HG02938 (cell line): ENCODE measurements at regions not wholly inside any gene's neighbourhood (a gene's known extent, or its start where the extent isn't known, plus 50 kb on each side); places are given as distances from the start of the nearest gene placed in this dataset.

Experiments
- ATAC-seq: cut with Tn5 transposase; IDR thresholded peaks from one replicate; pipeline ENCODE4 v1.9.1; 2021; ENCODE audit warnings: mild to moderate bottlenecking, moderate library complexity; ENCODE audit not compliant: unreplicated experiment

DNA sequence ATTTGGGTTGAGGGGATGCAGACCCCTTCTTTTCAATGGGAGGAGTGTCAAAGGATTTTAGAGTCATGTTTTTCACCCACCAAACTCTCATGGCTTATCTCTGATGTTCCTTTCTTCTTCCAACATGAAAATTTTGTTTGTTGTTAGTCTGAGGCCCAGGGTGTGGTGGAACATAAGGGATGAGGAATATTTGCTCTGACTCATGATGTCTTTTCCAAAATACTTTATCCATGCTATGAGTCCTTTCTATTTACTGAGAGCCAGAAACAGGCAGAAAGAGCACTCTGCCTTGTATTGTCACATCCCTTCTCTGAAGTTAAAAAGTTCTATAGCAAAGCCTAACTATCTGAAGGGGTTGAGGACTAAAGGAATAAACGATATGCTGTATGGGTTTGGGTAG, 61.6 kb upstream of the GYPA start:
- no peak for ATAC-seq

DNA sequence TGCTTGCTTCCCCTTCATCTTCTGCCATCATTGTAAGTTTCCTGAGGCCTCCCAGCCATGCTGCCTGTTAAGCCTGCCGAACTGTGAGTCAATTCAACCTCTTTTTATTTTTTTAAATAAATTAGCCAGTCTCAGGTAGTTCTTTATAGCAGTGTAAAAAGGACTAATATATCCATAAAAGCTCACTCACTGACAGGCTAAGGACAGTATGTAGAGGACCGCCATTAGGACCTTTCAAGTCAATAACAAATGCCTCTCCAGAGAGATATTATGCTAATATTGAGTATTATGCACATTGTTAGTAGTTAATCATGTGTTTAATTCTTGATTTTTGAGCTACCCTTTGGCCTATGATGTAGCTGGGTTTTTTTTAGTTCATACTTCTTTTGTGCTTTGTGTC, 62.6 kb upstream of the GYPA start:
- no peak for ATAC-seq

GRCh38 chr4:144204431-144204830, 63.9 kb upstream of the GYPA start:
- ATAC-seq = no peak

DNA sequence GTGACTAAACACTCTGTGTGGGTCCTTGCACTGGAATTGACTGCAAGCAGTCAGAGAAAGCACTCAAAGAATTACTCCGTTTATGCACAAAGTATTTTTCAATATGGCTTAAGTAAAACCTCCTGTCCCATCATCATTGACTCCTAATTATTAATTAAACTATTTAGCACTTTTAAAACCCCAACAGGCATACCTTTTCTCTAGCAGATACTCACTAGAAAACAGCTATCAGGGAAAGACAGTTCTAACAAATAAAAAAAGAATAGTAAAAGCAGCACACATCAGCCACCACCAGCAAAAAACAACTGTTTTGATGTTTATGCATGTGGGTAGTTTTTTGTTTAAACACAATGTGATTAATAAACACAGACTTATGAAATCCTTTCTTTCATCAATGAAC, 66.2 kb upstream of the GYPA start:
- ATAC-seq = no peak

DNA sequence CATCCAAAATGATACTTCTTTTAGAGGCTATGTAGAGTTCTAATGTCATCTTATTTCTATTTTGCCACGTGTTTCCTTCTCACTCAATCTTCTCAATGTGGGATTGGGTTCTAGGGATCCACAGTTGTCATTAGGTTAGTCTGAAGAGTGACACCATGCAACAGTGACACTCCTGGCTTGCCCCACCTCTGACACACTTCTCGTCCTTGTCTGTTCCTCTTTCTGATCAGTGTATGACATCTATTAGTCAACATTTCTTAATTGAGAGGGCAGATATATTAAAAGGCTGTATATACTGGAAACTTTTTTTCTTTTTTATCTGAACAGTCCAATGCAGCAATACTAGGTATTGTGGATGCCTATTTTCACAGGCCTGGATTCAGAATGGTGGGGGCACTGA, 67.6 kb upstream of the GYPA start:
- ATAC-seq = no peak

- no peak for ATAC-seq
Measured at GRCh38 chr4:144209491-144209890, 69.0 kb upstream of the GYPA start.

- ATAC-seq = no peak
Measured at GRCh38 chr4:144213371-144213770, 72.9 kb upstream of the GYPA start.

DNA sequence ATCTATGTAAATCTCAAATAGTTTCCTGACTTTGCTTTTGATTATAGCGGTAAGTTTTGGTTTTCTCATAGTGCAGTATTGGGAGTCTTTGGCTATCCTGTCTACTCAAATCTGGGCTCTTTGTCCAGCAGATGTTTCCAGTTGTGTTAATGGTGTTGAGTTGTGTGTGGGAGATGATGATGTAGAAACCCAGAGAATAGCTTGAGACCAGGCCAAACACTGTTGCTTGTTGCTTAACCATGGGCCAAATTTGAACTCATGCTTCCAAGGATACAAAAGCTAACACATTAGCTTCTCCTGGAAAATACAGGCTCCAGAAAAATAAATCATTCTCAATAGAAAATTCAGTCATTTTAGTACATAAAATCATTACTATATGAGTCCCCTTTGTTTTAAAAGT, 82.6 kb upstream of the GYPA start:
- ATAC-seq = no peak

GRCh38 chr4:144223661-144224060, 83.1 kb upstream of the GYPA start:
- no peak for ATAC-seq

DNA sequence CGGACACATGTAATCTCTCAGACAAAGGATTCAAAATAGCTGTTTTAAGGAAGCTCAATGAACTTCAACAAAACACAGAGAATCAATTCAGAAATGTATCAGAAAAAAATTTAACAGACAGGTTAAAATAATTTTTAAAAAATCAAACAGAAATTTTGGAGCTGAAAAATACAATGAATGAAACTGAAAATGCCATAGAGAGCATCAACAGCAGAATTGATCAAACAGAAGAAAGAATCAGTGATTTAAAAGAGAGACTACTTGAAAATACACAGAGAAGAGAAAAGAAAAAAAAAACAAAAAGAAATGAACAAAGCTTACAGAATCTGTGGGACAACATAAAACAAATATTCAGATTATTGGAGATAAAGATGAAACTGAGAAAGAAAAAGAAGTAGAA, 118.8 kb upstream of the GYPA start:
- ATAC-seq = no peak

DNA sequence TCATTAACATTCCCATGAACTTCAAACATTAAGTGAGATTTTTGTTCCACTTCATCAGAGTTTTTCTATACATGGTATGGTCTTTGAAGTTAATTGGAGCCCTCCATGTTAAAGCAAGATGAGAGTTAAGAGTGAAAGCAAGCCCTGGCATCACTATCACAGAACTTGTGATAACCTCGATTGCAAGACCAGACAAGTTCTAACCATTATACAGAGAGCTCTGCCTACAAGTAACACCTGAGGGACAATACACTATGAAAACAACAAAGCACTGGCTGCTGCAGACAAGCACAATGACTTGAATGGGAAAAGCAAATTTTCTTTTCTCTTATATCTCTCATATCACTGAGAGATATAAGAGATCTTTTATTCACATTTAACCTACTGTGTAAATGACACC, 126.6 kb upstream of the GYPA start:
- ATAC-seq = no peak

GRCh38 chr4:144280688-144281087, 140.2 kb upstream of the GYPA start:
- ATAC-seq = no peak

GRCh38 chr4:144283526-144283925, 143.0 kb upstream of the GYPA start:
- no peak for ATAC-seq

DNA sequence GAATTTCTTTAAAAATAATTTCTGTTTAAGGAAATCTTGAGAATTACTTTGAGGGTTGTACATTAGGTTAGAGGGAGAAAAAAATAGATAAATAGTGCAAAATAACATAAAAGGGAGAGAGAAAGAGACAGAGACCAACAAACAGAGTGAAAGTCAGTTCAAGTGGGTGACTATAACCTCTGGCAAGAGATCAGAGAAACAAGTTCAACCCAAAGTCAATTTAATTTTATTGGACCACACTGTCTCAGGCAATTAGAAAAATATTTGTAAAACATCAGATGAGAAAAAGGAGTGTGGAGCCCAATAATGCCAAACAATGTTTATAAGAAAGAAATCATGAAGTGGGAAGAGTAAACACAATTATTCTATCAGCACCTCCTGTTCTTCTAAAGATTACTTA, 143.5 kb upstream of the GYPA start:
- ATAC-seq = no peak

- ATAC-seq = peak; percentile 91
Measured at GRCh38 chr4:144288011-144288903, 147.7 kb upstream of the GYPA start.

DNA sequence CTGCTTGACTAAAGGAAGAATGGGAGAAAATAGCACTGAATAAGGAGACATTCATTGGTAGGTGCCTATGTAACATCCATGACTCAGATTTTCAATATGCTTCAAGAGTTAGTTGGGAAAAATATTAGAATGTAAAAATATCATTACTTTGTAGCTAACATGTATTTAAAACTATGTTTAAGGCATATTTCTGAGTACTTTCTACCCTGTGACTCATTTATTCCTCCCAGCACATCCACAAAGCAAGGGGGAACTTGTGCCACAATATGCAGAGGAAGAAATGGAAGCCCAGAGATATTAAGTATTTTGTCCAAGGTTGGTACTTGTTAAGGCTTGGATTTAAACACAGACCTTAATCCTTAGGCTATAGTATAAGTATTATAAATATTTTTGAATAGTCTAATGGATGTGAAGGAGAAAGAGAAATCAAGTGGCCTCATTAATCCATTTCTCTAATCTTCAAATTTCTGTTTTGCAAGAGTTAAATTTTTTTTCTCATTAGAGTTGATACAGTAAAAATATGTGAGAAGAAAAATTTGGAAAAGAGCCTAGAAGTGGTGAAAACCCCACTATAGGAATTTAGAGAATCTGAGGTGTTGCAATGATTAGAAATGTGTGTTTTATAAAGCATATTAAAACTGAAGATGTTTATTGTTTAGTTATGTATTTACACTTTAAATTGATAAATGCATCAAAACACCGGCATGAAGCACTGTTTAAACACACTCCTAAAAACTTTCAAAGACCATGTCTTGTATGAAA, 149.3 kb upstream of the GYPA start:
- no peak for ATAC-seq

- ATAC-seq = no peak
Measured at GRCh38 chr4:144291164-144291563, 150.6 kb upstream of the GYPA start.

- ATAC-seq = no peak
Measured at GRCh38 chr4:144294211-144294610, 153.7 kb upstream of the GYPA start.

DNA sequence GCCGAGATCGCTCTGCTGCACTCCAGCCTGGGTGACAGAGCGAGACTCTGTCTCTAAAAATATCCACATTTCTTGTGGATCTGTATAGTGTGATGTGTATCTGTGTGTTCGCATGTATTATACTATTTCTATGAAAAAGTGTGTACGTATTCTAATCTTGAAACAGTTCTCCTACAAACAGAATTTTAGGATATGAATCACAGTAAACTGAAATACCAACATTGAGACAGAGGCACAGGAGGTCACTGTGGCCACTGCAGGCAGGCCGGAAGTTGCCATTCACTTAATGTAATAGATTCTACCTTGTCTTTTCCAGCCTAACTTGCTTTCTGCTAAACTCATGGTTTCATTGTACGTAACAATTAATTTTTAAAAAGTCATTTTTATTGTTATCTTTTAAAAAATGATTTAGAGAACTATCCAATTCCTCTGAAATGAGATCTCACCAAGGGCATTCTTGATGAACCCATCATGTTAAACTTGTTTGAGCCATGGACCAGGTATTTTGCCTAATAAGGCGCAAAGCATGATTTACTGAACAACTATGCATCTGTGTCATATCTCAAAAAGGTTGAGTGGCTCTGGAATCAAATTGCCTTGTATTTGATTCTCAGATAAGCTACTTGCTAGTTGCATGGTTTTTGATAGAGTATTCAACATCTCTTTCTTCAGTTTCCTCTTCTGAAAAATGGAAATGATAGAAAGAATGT, 154.9 kb upstream of the GYPA start:
- ATAC-seq = no peak

- ATAC-seq = no peak
Measured at GRCh38 chr4:144296941-144297340, 156.4 kb upstream of the GYPA start.

DNA sequence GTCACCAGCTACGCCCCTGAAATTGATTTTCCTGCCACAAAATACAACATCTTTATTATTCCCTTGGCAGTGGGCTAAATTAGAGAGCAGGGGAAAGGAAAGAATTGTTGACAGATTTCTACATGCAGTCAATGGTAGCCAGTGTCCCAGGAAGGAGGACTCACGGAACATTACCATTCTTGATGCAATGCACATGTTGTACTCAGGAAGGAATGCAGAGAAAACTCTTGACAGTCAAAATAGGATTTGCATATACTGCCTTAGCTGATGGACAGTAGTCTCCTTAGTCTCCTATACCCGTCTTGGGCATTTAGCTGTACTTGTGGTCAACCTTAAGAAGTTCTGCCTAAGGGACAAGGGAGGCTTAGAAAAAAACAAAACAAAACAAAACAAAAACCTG, 158.0 kb upstream of the GYPA start:
- ATAC-seq = no peak

GRCh38 chr4:144300616-144301015, 160.1 kb upstream of the GYPA start:
- ATAC-seq = no peak
